Keratinocyte (primary cell): ENCODE measurements at regions not wholly inside any gene's neighbourhood (a gene's known extent, or its start where the extent isn't known, plus 50 kb on each side); places are given as distances from the start of the nearest gene placed in this dataset.
"Not testable (repeated sequence)": the region's sequence is repeated elsewhere in the genome, so short reads cannot be mapped to it uniquely, and the experiment has no call there.

ENCODE experiments used
- DNase-seq: peaks from one replicate; pipeline ENCODE4 v3.0.0-alpha.2; 2011; ENCODE audit warnings: low read depth, missing footprints, low spot score
- FAIRE-seq: peaks from 2 replicates; lab custom pipeline; 2011; peaks lifted over from hg19 to GRCh38; lab: Jason Lieb, UNC
- H2AFZ ChIP-seq: 2 replicates; pipeline ENCODE4 v1.6.0; 2012; ENCODE audit warnings: low read length, control low read depth, inconsistent platforms; ENCODE audit not compliant: control insufficient read depth
- H3K27ac ChIP-seq: 2 replicates; pipeline ENCODE4 v1.5.1; 2011; ENCODE audit warnings: low read length; ENCODE audit not compliant: control insufficient read depth, insufficient read depth
- H3K27me3 ChIP-seq: 3 replicates; pipeline ENCODE4 v1.6.0; 2011; ENCODE audit warnings: low read length; ENCODE audit not compliant: control insufficient read depth, insufficient read depth; ENCODE audit errors: extremely low read depth
- H3K36me3 ChIP-seq, 2 experiments: 2 replicates in 1 of 2; 3 replicates in 1 of 2; pipeline ENCODE4 v1.5.1; 2011; ENCODE audit warnings: low read length in 2 of 2, mild to moderate bottlenecking in 1 of 2; ENCODE audit not compliant: control insufficient read depth in 2 of 2, insufficient read depth in 2 of 2; ENCODE audit errors: extremely low read depth in 1 of 2
- H3K4me1 ChIP-seq: 3 replicates; pipeline ENCODE4 v1.5.1; 2011; ENCODE audit warnings: low read length; ENCODE audit not compliant: control insufficient read depth, insufficient read depth; ENCODE audit errors: extremely low read depth
- H3K4me2 ChIP-seq: 3 replicates; pipeline ENCODE4 v1.6.0; 2011; ENCODE audit warnings: low read depth, low read length; ENCODE audit not compliant: control insufficient read depth, insufficient read depth; ENCODE audit errors: extremely low read depth
- H3K4me3 ChIP-seq, 3 experiments: fragments of 200-600 bp in 1 of 3; sonication (generic) in 1 of 3; 2 replicates in 2 of 3; 3 replicates in 1 of 3; pipeline ENCODE4 v1.5.1; 2011 to 2016; ENCODE audit warnings: low read length in 3 of 3, mild to moderate bottlenecking in 3 of 3, control low read depth in 2 of 3, inconsistent platforms in 1 of 3, low read depth in 1 of 3, mixed read lengths in 1 of 3, mixed run types in 1 of 3, moderate library complexity in 1 of 3; ENCODE audit not compliant: control insufficient read depth in 2 of 3, insufficient read depth in 2 of 3; ENCODE audit errors: extremely low read depth in 1 of 3
- H3K79me2 ChIP-seq: 2 replicates; pipeline ENCODE4 v1.6.0; 2012; ENCODE audit warnings: low read length; ENCODE audit not compliant: control insufficient read depth, insufficient read depth
- H3K9ac ChIP-seq: 3 replicates; pipeline ENCODE4 v1.6.0; 2011; ENCODE audit warnings: low read length; ENCODE audit not compliant: control insufficient read depth, insufficient read depth; ENCODE audit errors: extremely low read depth
- H3K9me1 ChIP-seq: 3 replicates; pipeline ENCODE4 v1.6.0; 2011; ENCODE audit warnings: low read length; ENCODE audit not compliant: control insufficient read depth, insufficient read depth; ENCODE audit errors: extremely low read depth
- H3K9me3 ChIP-seq: 2 replicates; pipeline ENCODE4 v1.5.1; 2012; ENCODE audit warnings: low read depth, low read length; ENCODE audit not compliant: control insufficient read depth
- H4K20me1 ChIP-seq: 3 replicates; pipeline ENCODE4 v1.6.0; 2011; ENCODE audit warnings: low read length; ENCODE audit not compliant: control insufficient read depth, insufficient read depth; ENCODE audit errors: extremely low read depth
- CTCF ChIP-seq, 3 experiments: IDR thresholded peaks in 1 of 3; conservative IDR thresholded peaks in 1 of 3; optimal IDR thresholded peaks in 1 of 3; 2 replicates in 2 of 3; 3 replicates in 1 of 3; pipeline versions ENCODE3 to v1.5.1; 2011; ENCODE audit warnings: low read length in 3 of 3, mild to moderate bottlenecking in 3 of 3, moderate library complexity in 2 of 3, control low read depth in 1 of 3, inconsistent platforms in 1 of 3; ENCODE audit not compliant: insufficient read depth in 2 of 3; ENCODE audit errors: extremely low read depth in 1 of 3
- EZH2 ChIP-seq: IDR thresholded peaks from one replicate; pipeline ENCODE4 v1.6.1; 2012; ENCODE audit warnings: inconsistent platforms, mild to moderate bottlenecking, low read length, moderate library complexity
- dilution Hi-C: fragments of 300-500 bp; cut with MboI; formaldehyde crosslinking; loops from one replicate; pipeline ENCODE4 v1.7.0; 2020; ENCODE audit warnings: low sequenced_read_pairs; ENCODE audit not compliant: extremely low pct_ligation_motif_present

GRCh38 chr4:28508636-28509035, 1648.0 kb downstream of the STIM2 start:
- no peak for DNase-seq
- no peaks in the 10 kb centered on the region for H3K36me3 ChIP-seq
- H3K9me1 ChIP-seq, result no peaks in the 10 kb centered on the region
- no peaks in the 10 kb centered on the region for H3K27me3 ChIP-seq
- no peaks in the 10 kb centered on the region for H4K20me1 ChIP-seq
- no peaks in the 10 kb centered on the region for H3K79me2 ChIP-seq
- no peak for TF ChIP-seq CTCF (optimal IDR thresholded peaks at IDR 0.05 in 1 of 3, IDR thresholded peaks at IDR 0.05 in 1 of 3, conservative IDR thresholded peaks at IDR 0.05 in 1 of 3; ENCODE audit: extremely low read depth in 1 of 3, insufficient read depth in 2 of 3, low read length in 3 of 3)
- no peak for TF ChIP-seq EZH2
- H3K4me3 ChIP-seq, result no peak overlapping the region
- no peak overlapping the region for H3K9ac ChIP-seq
- FAIRE-seq, result no peak
- no peaks in the 10 kb centered on the region for H3K4me1 ChIP-seq
- dilution Hi-C loops, result no loop called here
- no peak overlapping the region for H3K27ac ChIP-seq
- no peak overlapping the region for H3K4me2 ChIP-seq
- H2AFZ ChIP-seq, result no peak overlapping the region
- no peaks in the 10 kb centered on the region for H3K9me3 ChIP-seq

- H3K27ac ChIP-seq, H3K4me1 ChIP-seq, H2AFZ ChIP-seq, DNase-seq, H3K4me2 ChIP-seq, H3K4me3 ChIP-seq, H3K79me2 ChIP-seq, H3K27me3 ChIP-seq, dilution Hi-C loops, FAIRE-seq, H3K9me1 ChIP-seq, H3K9ac ChIP-seq, H3K36me3 ChIP-seq, H4K20me1 ChIP-seq, H3K9me3 ChIP-seq: not testable (repeated sequence)
Measured at GRCh38 chr4:28514766-28515165, 1654.1 kb downstream of the STIM2 start.

GRCh38 chr4:28518561-28519165, 1658.0 kb downstream of the STIM2 start:
- no peak overlapping the region for H3K9ac ChIP-seq
- H3K4me3 ChIP-seq, result no peak overlapping the region
- TF ChIP-seq EZH2 (no peak), CTCF (optimal IDR thresholded peaks at IDR 0.05 in 1 of 3, IDR thresholded peaks at IDR 0.05 in 1 of 3, conservative IDR thresholded peaks at IDR 0.05 in 1 of 3; ENCODE audit: extremely low read depth in 1 of 3, insufficient read depth in 2 of 3, low read length in 3 of 3) (no peak)
- no peak overlapping the region for H2AFZ ChIP-seq
- DNase-seq (no peak), FAIRE-seq (no peak)
- H3K4me2 ChIP-seq, result no peak overlapping the region
- H3K9me3 ChIP-seq, result no peaks in the 10 kb centered on the region
- dilution Hi-C loops, result no loop called here
- no peaks in the 10 kb centered on the region for H3K79me2 ChIP-seq
- no peaks in the 10 kb centered on the region for H4K20me1 ChIP-seq
- no peak overlapping the region for H3K27ac ChIP-seq
- no peaks in the 10 kb centered on the region for H3K4me1 ChIP-seq
- no peaks in the 10 kb centered on the region for H3K36me3 ChIP-seq
- H3K9me1 ChIP-seq, result no peaks in the 10 kb centered on the region
- H3K27me3 ChIP-seq, result no peaks in the 10 kb centered on the region
